Glutamatergic neuron (in vitro differentiated cells): ENCODE measurements at regions not wholly inside any gene's neighbourhood (a gene's known extent, or its start where the extent isn't known, plus 50 kb on each side); places are given as distances from the start of the nearest gene placed in this dataset.

Experiments
- DNase-seq: peaks from one replicate; pipeline ENCODE4 v3.0.0; 2022
- H3K27ac Mint-ChIP-seq: one replicate; pipeline ENCODE4 v1.8.0; 2020; ENCODE audit warnings: mild to moderate bottlenecking, mixed read lengths, inconsistent platforms; ENCODE audit not compliant: unreplicated experiment
- H3K27me3 Mint-ChIP-seq: one replicate; pipeline ENCODE4 v1.8.0; 2020; ENCODE audit warnings: mild to moderate bottlenecking, moderate library complexity, mixed read lengths, inconsistent platforms; ENCODE audit not compliant: unreplicated experiment
- H3K36me3 Mint-ChIP-seq: one replicate; pipeline ENCODE4 v1.8.0; 2020; ENCODE audit warnings: mild to moderate bottlenecking, mixed read lengths, inconsistent platforms; ENCODE audit not compliant: unreplicated experiment
- H3K4me1 Mint-ChIP-seq: one replicate; pipeline ENCODE4 v1.8.0; 2020; ENCODE audit warnings: mild to moderate bottlenecking, low read depth, mixed read lengths, inconsistent platforms; ENCODE audit not compliant: unreplicated experiment
- H3K4me3 Mint-ChIP-seq: one replicate; pipeline ENCODE4 v1.8.0; 2020; ENCODE audit warnings: mild to moderate bottlenecking, mixed read lengths, inconsistent platforms; ENCODE audit not compliant: unreplicated experiment
- H3K9me3 Mint-ChIP-seq: one replicate; pipeline ENCODE4 v1.8.0; 2020; ENCODE audit warnings: mild to moderate bottlenecking, moderate library complexity, mixed read lengths, inconsistent platforms; ENCODE audit not compliant: unreplicated experiment
- CTCF ChIP-seq: fragments of 200-600 bp; sonication (generic); IDR thresholded peaks from one replicate; pipeline ENCODE4 v1.5.0; 2021; ENCODE audit not compliant: partially characterized antibody, unreplicated experiment

- Mint-ChIP-seq H3K36me3 (no peaks in the 10 kb centered on the region), H3K4me1 (no peaks in the 10 kb centered on the region), H3K9me3 (peaks cover 1% of the 10 kb centered on the region), H3K27ac (no peak overlapping the region), H3K4me3 (no peak overlapping the region), H3K27me3 (no peaks in the 10 kb centered on the region)
- TF ChIP-seq CTCF = no peak
- no peak for DNase-seq
These were observed 210.6 kb downstream of the QDPR start for GRCh38 chr4:17301266-17301665.

GRCh38 chr4:17296921-17297890 is 214.7 kb downstream of the QDPR start:
- no peak overlapping the region for H3K4me3 Mint-ChIP-seq
- H3K27me3 Mint-ChIP-seq = peaks cover 1% of the 10 kb centered on the region
- no peaks in the 10 kb centered on the region for H3K36me3 Mint-ChIP-seq
- H3K27ac Mint-ChIP-seq = no peak overlapping the region
- no peak for TF ChIP-seq CTCF
- no peaks in the 10 kb centered on the region for H3K9me3 Mint-ChIP-seq
- DNase-seq = no peak
- no peaks in the 10 kb centered on the region for H3K4me1 Mint-ChIP-seq

- no peaks in the 10 kb centered on the region for H3K9me3 Mint-ChIP-seq
- H3K36me3 Mint-ChIP-seq = no peaks in the 10 kb centered on the region
- no peaks in the 10 kb centered on the region for H3K4me1 Mint-ChIP-seq
- H3K27me3 Mint-ChIP-seq = peaks cover 1% of the 10 kb centered on the region
- DNase-seq = no peak
- no peak overlapping the region for H3K27ac Mint-ChIP-seq
- no peak for TF ChIP-seq CTCF
- no peak overlapping the region for H3K4me3 Mint-ChIP-seq
These were observed 218.0 kb downstream of the QDPR start for GRCh38 chr4:17293901-17294300.

GRCh38 chr4:17288151-17288550 is 223.7 kb downstream of the QDPR start:
- Mint-ChIP-seq H3K4me3 (no peak overlapping the region), H3K27me3 (peaks cover 2% of the 10 kb centered on the region), H3K4me1 (peaks cover 3% of the 10 kb centered on the region), H3K36me3 (no peaks in the 10 kb centered on the region), H3K9me3 (peaks cover 3% of the 10 kb centered on the region), H3K27ac (no peak overlapping the region)
- DNase-seq = no peak
- TF ChIP-seq CTCF = no peak
